GM18909 (cell line): ENCODE measurements at regions not wholly inside any gene's neighbourhood (a gene's known extent, or its start where the extent isn't known, plus 50 kb on each side); places are given as distances from the start of the nearest gene placed in this dataset.

Experiments
- ATAC-seq: cut with Tn5 transposase; IDR thresholded peaks from one replicate; pipeline ENCODE4 v1.9.1; 2021; ENCODE audit warnings: mild to moderate bottlenecking; ENCODE audit not compliant: unreplicated experiment, poor library complexity

DNA sequence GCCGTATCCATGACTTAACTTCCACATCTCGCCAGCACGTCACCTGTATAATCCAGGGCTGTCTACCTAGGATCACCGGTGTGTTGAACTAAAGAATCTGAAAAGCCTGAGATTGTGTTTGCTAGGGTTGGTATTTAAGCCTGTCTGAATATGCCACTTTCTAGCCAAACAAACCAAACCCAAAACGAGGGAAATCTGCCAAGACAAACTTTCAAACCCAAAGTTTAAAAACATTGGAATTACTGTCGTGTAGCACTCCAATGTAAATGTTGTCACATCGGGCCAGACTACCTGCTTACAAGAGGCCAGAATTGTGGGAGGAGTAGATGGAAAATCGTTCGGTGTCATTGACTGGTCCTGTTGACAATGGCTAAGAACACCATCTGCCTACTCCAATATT lies 747.8 kb downstream of the EFNB2 start:
- ATAC-seq = no peak

DNA sequence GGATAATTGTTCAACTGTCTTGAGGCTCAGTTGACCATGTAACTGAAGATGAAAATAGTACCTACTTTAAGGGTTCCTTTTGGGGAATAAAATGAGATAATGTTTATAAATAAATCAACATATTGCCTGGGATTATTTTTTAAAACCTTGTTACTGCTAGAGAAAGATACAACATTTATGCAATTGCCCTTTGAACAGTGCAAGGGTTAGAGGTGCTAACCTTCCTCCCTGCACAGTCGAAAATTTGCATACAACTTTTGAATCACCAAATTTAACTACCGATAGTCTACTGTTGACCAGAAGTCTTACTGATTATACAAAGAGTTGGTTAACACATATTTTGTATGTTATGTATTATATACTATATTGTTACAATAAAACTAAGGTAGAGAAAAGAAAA lies 750.0 kb downstream of the EFNB2 start:
- no peak for ATAC-seq

DNA sequence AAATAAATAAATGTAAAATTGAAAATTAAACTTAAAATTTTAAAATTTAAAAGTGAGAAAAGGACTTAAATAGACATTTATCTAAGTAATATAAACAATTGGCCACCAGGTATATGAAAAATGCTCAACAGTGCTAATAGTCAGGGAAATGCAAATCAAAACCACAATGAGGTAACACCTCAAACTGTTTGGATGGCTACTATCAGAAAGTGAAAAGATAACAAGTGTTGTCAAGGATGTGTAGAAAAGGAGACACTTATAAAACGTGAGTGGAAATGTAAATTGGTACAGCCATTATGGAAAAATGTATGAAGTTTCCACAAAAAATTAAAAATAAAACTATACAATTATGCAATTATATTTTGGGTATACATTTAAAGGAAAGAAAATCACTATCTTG lies 752.2 kb downstream of the EFNB2 start:
- ATAC-seq = no peak

DNA sequence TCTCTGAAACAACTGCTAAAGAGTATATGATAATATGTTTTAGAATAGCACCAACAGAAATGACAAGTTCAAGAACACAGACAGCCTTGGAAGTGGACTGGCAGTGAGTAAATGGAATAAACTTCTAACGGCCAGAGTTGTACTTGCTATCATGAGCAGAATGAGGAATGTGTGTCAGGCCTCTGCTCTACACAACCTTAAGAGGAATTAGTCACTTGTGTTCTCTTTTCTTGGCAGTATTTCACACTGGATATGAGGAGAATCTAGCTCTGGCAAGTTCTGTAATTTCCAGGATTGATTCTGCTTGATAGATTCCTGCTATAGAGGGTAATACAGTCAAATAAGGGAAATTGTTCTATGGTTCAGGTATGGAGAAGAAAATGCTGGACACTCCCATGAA lies 757.3 kb downstream of the EFNB2 start:
- no peak for ATAC-seq

DNA sequence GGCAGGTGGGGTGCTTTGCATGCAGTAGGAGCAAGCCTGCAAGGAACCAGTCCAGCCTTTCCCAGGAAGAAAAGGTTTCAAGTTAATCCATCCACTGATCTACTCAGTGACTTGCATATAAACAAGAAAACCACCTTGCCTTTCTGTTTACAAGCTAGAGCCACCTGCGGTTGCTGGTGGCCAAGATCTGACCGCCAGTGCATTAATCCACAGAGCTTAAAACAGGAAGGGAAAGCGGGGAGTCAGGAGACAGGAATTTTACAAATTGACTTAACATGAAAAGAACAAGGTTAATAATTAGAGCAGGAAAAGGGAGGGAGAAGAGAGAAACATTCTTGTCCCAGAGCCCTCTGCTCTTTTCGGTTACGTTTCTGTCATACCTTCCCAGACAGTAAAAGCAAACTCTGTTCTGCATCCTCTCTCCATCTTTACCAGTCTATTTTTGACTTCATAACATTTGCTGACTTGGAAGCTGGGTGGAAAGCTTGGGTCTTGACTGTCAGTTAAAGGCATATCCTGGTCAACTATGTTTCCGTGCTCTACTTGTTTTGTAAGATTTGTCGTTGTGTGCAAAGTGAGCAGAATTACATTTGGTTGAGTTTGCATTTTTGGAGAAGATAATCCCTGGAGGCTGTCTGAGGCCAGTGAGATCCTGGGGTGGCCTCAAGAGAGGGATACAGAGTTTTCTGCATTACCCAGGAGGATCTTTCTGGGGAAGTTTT lies 760.6 kb downstream of the EFNB2 start:
- ATAC-seq = no peak

DNA sequence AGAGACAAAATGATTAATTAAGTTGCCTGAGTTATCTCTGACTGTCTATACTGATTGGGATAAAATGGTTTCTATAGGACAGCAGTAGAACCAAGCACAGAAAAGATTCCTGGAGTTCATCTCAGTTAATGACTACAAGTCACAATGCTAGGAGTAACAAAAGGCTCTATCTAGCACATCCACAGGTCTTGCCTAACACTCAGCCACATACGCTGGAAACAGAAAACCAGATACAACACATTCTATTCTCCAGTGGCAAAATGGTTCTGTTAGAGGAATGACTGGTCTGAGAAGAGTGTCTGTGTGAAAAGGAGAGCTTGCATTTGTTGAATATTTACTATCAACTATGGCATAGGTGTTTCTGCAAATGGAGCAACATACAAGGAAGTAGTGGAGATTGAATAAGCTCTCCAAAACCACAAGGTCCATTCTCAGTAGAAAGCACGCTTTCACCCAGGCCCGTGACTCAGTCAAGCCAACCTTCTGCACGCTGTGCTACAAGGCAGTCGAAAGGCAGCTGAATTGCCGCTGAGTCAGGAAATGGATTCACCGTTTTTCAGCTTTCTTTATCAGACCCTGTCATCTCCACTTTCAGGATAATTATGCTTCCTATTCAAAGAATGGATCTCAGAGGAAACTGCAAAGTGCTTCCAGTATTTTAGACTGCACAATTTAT lies 761.5 kb downstream of the EFNB2 start:
- no peak for ATAC-seq

DNA sequence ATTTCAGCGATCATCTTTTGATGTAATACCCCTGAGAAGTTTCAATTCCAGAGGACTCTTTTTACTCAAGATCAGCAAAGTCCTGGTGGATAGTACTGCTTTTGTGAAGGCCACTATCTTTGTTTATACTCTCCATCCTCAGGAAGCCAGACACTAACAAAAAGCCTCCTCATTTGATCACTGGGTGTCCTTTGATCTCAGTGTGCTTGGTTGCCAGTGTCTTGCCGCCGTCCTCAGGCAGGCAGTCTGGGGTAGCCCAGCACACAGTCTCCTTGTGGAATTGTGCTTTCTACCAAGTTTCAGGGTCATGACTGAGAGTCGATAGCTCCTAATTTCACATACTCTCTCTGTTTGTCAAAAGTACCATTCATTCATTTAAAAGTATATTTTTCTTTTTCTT lies 762.2 kb downstream of the EFNB2 start:
- no peak for ATAC-seq

DNA sequence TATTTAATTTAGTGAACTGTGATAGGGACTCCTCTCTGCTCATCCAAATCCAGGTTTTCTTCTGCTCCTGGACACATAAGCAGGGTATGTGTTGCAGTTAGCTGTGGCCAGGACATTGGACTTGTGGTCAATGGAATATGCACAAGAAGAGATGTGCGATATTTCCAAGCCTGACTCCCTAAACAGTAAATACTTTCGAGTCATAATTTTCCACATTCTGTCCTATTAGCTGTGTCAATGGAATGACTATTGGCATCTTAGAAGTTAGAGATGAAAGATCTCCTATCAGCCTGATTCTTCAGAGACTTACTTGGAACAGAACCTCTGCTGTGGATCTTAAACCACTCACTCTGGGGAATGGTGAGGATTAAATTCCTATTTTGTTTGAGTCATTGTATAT lies 771.0 kb downstream of the EFNB2 start:
- ATAC-seq = no peak

DNA sequence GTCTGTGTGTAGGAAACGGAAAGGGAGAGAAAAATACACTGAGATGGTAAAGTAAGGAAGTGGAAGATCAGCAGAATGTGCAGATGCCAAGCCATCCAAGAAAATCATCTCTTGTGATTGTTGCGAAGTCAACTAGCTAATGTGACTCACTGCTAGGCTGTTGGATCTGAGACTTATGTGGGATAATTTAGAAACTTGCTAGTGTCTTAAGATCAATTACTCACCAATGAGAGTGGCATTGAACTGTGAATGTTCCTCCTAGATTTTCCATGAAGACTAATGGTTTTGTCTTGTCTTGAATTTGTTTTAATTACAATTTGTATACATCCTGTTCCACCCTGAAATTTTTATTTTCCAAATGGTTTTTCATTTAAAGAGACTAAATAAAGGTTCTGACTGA lies 771.6 kb downstream of the EFNB2 start:
- no peak for ATAC-seq

DNA sequence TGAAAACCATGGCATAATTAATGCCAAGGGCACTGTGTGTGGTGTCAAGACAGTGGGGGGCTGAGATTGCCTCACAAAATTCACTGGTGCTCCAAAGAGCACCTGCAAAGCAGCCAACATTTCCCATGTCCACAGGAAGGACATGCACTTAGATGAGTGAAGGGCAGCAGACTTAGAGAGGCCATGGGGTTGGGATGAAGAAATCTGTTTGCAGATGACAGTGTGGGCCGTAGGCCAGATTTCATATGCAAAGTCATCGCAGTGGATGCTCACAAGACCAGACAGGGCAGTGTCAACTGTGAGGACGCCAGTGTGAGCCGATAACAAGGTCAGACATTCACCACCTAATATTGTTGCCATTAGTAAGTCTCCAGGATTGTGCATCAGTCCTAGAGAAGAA lies 773.4 kb downstream of the EFNB2 start:
- no peak for ATAC-seq

DNA sequence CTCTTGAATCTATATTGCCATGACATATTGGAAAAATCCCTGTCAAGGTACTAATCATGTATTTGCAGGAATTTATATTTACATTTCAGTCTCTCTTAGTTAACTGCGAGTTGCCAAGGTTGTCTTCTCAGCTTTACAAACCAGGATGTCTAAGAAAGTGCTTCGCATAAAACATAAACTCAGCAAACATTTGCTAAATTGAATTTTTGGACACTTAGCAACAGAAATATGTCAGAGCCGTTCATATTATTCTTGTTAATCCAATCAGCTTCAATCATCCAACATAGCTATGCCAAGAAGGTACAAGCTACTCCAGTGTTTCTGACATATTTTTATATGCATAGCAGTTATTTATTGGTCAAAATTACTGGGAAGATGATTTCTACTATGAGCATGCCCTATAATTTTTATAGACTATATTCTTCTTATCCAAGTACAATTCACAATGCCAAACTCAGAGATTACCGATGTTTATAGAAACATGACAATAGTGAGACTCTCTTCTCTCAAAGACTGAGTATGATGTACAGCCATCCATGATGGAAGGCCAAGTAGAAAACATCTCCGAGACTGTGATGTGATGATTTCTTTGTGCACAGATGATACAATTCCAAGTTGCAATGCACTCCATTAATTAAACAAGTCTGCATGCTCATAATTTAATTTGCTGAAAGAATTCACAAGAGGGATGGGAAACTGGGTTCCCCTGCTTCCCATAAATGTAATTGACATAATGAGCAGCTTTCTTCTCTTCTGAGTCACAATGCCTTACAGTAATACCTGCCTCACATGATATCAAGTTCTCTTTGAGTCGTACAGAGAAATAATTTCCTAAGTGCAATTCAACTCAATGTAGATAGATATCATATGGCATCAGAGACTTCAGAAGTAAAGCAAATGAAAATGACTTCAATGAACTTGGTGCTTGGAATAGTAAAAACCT lies 776.3 kb downstream of the EFNB2 start:
- ATAC-seq = no peak

DNA sequence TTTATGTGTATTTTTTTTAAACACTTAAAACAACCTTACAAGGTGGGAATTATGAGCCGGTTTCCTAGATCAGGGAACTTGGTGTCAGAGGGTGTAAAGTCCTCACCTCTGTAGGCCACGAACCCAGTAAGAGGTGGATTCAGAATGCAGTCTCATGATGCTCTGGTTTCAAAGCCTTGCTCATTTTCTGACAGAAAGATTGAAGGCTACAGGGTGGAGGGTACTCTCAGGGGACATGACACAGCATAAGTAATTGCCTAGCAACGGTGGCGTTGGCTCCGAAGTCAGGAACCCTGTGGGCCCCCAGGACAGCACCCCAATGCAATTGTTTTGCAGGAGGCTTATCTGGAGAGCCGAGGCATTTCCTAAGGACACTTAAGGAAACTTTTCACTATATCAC lies 794.7 kb downstream of the EFNB2 start:
- ATAC-seq = no peak

DNA sequence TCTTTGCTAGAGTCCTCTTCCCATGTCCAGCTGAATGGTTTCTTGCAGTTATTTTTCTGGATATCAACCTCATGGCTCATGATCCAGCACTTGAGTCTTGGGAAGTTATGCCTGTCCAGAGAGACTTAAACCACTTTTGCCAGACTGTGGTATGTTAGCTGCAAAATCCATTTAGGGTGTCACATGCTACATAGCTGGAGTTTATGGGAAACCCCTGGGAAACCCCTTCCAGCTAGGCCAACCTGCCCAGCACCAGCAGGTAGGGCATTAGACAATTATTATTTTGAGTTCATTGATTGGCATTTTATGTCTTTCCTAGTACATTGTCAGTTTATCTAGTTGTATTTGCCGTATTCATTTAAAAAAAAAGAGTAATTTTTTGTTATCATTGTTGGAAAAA lies 797.8 kb downstream of the EFNB2 start:
- ATAC-seq = no peak

DNA sequence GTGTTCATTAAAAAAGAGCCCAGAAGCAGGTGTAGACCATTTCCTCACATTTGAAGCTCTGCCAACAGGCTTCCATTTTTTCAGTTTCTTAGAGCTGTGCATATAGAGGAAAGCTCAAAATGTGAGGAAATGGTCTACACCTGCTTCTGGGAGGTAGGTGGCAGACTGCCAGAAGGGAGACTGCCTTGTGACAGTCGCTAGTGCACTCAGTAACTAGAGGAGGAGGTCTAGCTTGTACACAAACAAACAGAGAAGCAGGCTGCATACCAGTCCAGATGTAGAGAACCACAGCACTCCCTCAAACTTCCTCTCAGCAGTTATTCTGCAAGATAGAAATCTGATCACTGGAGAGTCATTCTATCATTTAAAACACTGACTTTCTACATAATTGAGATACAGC lies 800.2 kb downstream of the EFNB2 start:
- ATAC-seq = no peak

DNA sequence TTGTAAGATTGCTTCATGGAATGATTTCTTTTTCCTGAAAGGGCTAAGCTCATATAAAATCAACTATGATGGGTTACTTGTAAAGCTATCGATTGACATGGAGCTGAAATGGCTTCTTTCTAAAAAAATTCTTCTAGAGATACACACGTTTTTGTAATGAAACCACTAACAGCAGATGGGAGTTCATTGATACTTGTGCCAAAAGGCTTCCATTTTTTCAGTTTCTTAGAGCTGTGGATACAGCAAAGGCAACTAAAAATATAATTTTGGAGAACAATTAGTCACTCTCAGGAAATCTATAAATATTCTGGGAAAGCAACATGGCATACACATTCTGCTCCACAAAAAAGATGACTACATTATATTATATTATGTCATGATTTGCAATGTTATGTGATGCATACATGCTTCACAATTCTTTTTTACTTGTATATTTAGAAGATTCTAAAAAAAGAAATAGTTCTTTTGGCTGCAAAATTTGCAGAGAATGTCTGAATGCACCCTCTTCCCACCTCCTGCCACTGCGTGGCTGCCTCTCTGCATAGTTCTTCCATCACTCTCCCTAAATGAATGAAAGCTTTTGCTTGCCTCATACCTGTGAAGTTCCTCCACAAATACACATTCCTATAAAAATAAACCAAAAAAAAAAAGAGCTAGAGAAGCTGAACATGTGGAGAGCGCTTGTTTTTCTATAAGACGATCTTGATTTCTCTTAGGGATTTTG lies 802.5 kb downstream of the EFNB2 start:
- no peak for ATAC-seq

DNA sequence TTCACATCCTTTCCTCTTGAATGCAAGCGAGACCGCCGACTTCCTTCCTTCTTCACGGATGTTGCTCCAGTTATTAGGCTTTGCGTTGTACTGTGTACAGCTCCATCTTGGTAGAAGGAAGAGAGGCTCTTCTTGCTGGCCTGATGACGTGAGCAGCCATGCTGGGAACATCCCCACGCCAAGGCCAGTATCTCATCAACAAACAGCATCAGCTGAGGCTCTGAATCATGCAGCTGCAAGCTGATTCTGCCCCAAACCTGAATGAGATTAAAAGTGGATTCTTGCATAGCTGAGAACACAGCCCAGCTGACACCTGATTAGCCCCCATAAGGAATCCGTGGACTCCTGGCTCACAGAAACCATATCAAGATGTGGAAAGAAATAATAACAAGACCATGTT lies 809.6 kb downstream of the EFNB2 start:
- ATAC-seq = no peak

DNA sequence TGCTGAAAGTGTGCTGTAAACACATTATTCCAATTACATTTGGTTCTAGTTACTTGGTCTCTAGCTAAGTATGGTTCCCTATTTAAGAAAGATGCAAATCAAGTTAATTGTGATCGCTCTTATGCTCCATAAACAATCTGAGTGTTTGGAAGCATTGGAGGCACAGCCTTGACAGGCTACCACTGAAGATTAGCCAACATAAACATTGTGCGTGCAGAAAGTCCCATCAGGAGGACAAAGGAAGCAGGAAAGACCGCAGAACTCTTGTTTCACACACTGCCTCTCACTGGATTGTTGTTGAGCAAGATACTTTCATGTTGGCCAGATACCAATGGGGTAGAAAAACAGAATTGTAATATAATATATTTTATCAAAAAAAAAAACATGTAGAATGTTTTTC lies 814.4 kb downstream of the EFNB2 start:
- ATAC-seq = no peak

DNA sequence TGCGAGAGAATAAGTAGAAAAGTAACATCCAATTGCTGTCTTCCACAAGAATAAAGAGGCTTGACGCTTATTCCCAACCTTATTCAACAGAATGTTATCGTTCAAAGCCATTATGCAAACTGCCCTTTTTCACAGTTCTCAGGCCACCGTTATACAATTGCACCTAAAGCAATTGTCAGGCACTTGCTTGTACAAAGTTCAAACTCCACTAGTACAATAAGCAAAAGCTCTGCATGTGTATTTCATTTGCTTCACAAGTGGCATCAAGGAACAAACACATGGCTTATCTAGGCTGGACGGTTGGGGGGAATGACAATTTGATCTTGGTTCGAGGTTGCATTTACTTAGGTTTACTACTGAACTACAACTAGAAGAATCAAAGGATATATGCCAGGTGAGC lies 815.6 kb downstream of the EFNB2 start:
- no peak for ATAC-seq

DNA sequence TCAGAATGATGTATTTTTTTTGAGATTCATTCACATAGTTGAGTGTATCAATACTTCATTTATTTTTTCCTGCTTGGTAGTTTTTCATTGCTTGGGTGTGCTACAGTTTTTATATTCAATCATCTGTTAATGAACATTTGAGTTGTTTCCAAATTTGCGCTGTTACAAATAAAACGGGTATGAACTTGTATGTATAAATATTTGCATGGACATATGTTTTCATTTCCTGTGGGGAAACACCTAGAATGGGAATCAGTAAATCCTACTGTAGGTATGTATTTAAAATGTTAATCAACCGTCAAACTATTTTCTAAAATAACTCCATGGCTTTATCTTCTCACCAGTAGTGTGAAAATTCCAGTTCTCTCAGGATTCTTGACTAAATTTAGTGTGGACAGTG lies 826.3 kb downstream of the EFNB2 start:
- ATAC-seq = no peak

DNA sequence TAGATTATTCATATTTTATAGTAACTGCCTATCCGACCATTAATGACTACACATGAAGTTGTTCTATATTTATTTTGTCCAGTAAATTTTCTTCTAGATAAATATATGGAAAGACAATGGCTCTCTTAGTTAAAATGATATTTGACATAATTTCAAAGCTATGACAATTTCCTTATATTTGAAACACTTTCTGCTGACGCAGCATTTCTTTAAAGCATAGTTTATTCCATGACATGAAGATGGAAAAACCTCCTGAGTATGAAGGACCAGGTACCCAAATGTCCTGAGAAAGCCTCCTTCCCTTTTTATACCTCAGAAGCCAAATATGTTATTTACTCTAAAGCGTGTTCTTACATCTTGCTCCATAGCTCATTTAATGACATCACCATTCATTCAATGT lies 831.6 kb downstream of the EFNB2 start:
- ATAC-seq = no peak

DNA sequence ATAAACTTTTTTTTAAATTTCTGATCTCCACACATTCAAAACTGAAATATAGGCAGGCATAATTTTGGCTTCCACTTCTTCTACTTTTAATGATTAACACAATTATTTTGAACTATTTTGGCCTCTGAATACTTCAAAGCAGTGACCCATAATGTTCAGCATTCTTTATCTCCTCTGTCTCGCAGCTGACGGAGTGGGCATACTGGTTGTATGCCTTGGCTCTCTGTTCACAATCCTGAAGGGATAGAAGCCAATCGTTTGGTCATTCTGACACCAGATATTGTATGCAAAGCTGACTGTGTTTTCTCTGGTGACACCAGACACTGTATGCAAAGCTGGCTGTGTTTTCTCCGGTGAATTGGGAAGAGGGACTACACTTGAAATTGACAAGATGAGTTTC lies 833.0 kb downstream of the EFNB2 start:
- no peak for ATAC-seq
